ENCODE measurements at regions not wholly inside any gene's neighbourhood (a gene's known extent, or its start where the extent isn't known, plus 50 kb on each side); places are given as distances from the start of the nearest gene placed in this dataset.

GRCh38 chr10:44506386-44506785 lies 121.5 kb upstream of the CXCL12 start:
- DNase-seq (ENCODE audit: low spot score): no peak
- no peak overlapping the region for H2BK120ac ChIP-seq (ENCODE audit: low read depth, low read length)

GRCh38 chr10:44510379-44511115 lies 125.7 kb upstream of the CXCL12 start:
- no peak overlapping the region for H3K4me3 ChIP-seq (ENCODE audit: low read length in 2 of 2)
- no peak overlapping the region for H3K14ac ChIP-seq (ENCODE audit: low read length)
- no peak overlapping the region for H3K23ac ChIP-seq (ENCODE audit: low read depth, low read length, poor library complexity)
- H3K79me1 ChIP-seq (ENCODE audit: low read depth, low read length): no peaks in the 10 kb centered on the region
- no peak overlapping the region for H3K9ac ChIP-seq (ENCODE audit: low read depth, low read length, poor library complexity)
- no peaks in the 10 kb centered on the region for H3K27me3 ChIP-seq (ENCODE audit: control insufficient read depth in 3 of 3, insufficient read depth in 3 of 3, low read depth in 1 of 3, low read length in 3 of 3)
- H2BK5ac ChIP-seq (ENCODE audit: low read length): no peak overlapping the region
- H3K4me1 ChIP-seq (ENCODE audit: control insufficient read depth in 2 of 2, insufficient read depth in 1 of 2, low read depth in 1 of 2, low read length in 2 of 2): no peaks in the 10 kb centered on the region
- H3K18ac ChIP-seq (ENCODE audit: low read length): peak overlapping the region; percentile 15
- no peak overlapping the region for H3K4ac ChIP-seq (ENCODE audit: low read length)
- H2BK12ac ChIP-seq (ENCODE audit: low read length): no peak overlapping the region
- no peaks in the 10 kb centered on the region for H3K9me3 ChIP-seq (replicated peaks in 1 of 2; ENCODE audit: control insufficient read depth in 2 of 2, insufficient read depth in 1 of 2, low read depth in 1 of 2, low read length in 2 of 2)
- no peak overlapping the region for H3K27ac ChIP-seq (replicated peaks; ENCODE audit: low read length)
- no peak overlapping the region for H2AFZ ChIP-seq (ENCODE audit: low read length)
- H2BK120ac ChIP-seq (ENCODE audit: low read depth, low read length): no peak overlapping the region
- WGBS, 2 donors (ENCODE audit: extremely low coverage in 2 of 2, insufficient read length in 2 of 2, insufficient replicate concordance in 1 of 2): no CpG with 5 or more reads among the region's 6 CpGs
- H4K91ac ChIP-seq (ENCODE audit: low read depth, low read length, poor library complexity): no peak overlapping the region
- no peak overlapping the region for H4K8ac ChIP-seq (ENCODE audit: low read depth, low read length)
- H3K4me2 ChIP-seq (ENCODE audit: insufficient read depth, low read length, poor library complexity, severe bottlenecking): no peak overlapping the region
- no peaks in the 10 kb centered on the region for H3K36me3 ChIP-seq (replicated peaks in 1 of 2; ENCODE audit: control insufficient read depth in 2 of 2, insufficient read depth in 2 of 2, low read length in 2 of 2)
- no peak overlapping the region for H2BK15ac ChIP-seq (ENCODE audit: low read length)
- no peak for DNase-seq (ENCODE audit: low spot score)
- no peak overlapping the region for H2AK5ac ChIP-seq (ENCODE audit: low read depth, low read length)

More at GRCh38 chr10:44506386-44506785, 121.5 kb upstream of the CXCL12 start:
- Histone ChIP-seq H2BK12ac (ENCODE audit: low read length) (no peak overlapping the region), H4K91ac (ENCODE audit: low read depth, low read length, poor library complexity) (no peak overlapping the region), H3K4me3 (ENCODE audit: low read length in 2 of 2) (no peak overlapping the region), H3K27ac (replicated peaks; ENCODE audit: low read length) (no peak overlapping the region), H3K14ac (ENCODE audit: low read length) (no peak overlapping the region), H2BK5ac (ENCODE audit: low read length) (no peak overlapping the region), H3K4me2 (ENCODE audit: insufficient read depth, low read length, poor library complexity, severe bottlenecking) (no peak overlapping the region), H3K9ac (ENCODE audit: low read depth, low read length, poor library complexity) (no peak overlapping the region), H3K18ac (ENCODE audit: low read length) (no peak overlapping the region), H3K23ac (ENCODE audit: low read depth, low read length, poor library complexity) (no peak overlapping the region), H2AK5ac (ENCODE audit: low read depth, low read length) (no peak overlapping the region), H3K27me3 (ENCODE audit: control insufficient read depth in 3 of 3, insufficient read depth in 3 of 3, low read depth in 1 of 3, low read length in 3 of 3) (no peaks in the 10 kb centered on the region), H2BK15ac (ENCODE audit: low read length) (no peak overlapping the region), H4K8ac (ENCODE audit: low read depth, low read length) (no peak overlapping the region), H3K36me3 (replicated peaks in 1 of 2; ENCODE audit: control insufficient read depth in 2 of 2, insufficient read depth in 2 of 2, low read length in 2 of 2) (no peaks in the 10 kb centered on the region), H3K4me1 (ENCODE audit: control insufficient read depth in 2 of 2, insufficient read depth in 1 of 2, low read depth in 1 of 2, low read length in 2 of 2) (no peaks in the 10 kb centered on the region), H3K9me3 (replicated peaks in 1 of 2; ENCODE audit: control insufficient read depth in 2 of 2, insufficient read depth in 1 of 2, low read depth in 1 of 2, low read length in 2 of 2) (no peaks in the 10 kb centered on the region), H3K79me1 (ENCODE audit: low read depth, low read length) (no peaks in the 10 kb centered on the region), H2AFZ (ENCODE audit: low read length) (no peak overlapping the region), H3K4ac (ENCODE audit: low read length) (no peak overlapping the region)
- WGBS, 2 donors (ENCODE audit: extremely low coverage in 2 of 2, insufficient read length in 2 of 2, insufficient replicate concordance in 1 of 2): no CpG with 5 or more reads among the region's 3 CpGs

DNA sequence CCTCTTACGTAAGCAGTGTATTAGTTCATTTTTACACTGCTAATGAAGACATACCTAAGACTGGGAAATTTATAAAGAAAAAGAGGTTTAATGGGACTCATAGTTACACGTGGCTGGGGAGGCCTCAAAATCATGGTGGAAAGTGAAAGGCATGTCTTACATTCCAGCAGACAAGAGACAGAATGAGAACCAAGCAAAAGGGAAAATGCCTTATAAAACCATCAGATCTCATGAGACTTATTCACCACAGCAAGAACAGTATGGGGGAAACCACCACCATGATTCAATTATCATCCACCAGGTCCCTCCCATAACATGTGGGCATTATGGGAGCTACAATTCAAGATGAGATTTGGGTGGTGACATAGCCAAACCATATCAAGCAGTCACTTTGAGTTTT lies 126.3 kb upstream of the CXCL12 start:
- Histone ChIP-seq H2AK5ac (ENCODE audit: low read depth, low read length) (no peak overlapping the region), H3K27me3 (ENCODE audit: control insufficient read depth in 3 of 3, insufficient read depth in 3 of 3, low read depth in 1 of 3, low read length in 3 of 3) (no peaks in the 10 kb centered on the region), H3K23ac (ENCODE audit: low read depth, low read length, poor library complexity) (no peak overlapping the region), H3K4me1 (ENCODE audit: control insufficient read depth in 2 of 2, insufficient read depth in 1 of 2, low read depth in 1 of 2, low read length in 2 of 2) (no peaks in the 10 kb centered on the region), H4K8ac (ENCODE audit: low read depth, low read length) (no peak overlapping the region), H3K9me3 (replicated peaks in 1 of 2; ENCODE audit: control insufficient read depth in 2 of 2, insufficient read depth in 1 of 2, low read depth in 1 of 2, low read length in 2 of 2) (no peaks in the 10 kb centered on the region), H3K36me3 (replicated peaks in 1 of 2; ENCODE audit: control insufficient read depth in 2 of 2, insufficient read depth in 2 of 2, low read length in 2 of 2) (no peaks in the 10 kb centered on the region), H3K4ac (ENCODE audit: low read length) (no peak overlapping the region), H2BK15ac (ENCODE audit: low read length) (no peak overlapping the region), H2BK5ac (ENCODE audit: low read length) (no peak overlapping the region), H3K18ac (ENCODE audit: low read length) (no peak overlapping the region), H3K79me1 (ENCODE audit: low read depth, low read length) (no peaks in the 10 kb centered on the region), H4K91ac (ENCODE audit: low read depth, low read length, poor library complexity) (no peak overlapping the region), H3K14ac (ENCODE audit: low read length) (no peak overlapping the region), H2AFZ (ENCODE audit: low read length) (no peak overlapping the region), H3K27ac (replicated peaks; ENCODE audit: low read length) (no peak overlapping the region), H3K4me3 (ENCODE audit: low read length in 2 of 2) (no peak overlapping the region), H3K9ac (ENCODE audit: low read depth, low read length, poor library complexity) (no peak overlapping the region), H3K4me2 (ENCODE audit: insufficient read depth, low read length, poor library complexity, severe bottlenecking) (no peak overlapping the region), H2BK120ac (ENCODE audit: low read depth, low read length) (no peak overlapping the region), H2BK12ac (ENCODE audit: low read length) (no peak overlapping the region)
- WGBS, 2 donors (ENCODE audit: extremely low coverage in 2 of 2, insufficient read length in 2 of 2, insufficient replicate concordance in 1 of 2): no CpG with 5 or more reads among the region's 2 CpGs
- no peak for DNase-seq (ENCODE audit: low spot score)

GRCh38 chr10:44511601-44512000 lies 126.7 kb upstream of the CXCL12 start:
- no CpG with 5 or more reads among the region's 2 CpGs for WGBS, 2 donors (ENCODE audit: extremely low coverage in 2 of 2, insufficient read length in 2 of 2, insufficient replicate concordance in 1 of 2)
- H3K23ac ChIP-seq (ENCODE audit: low read depth, low read length, poor library complexity): no peak overlapping the region
- H3K9me3 ChIP-seq (replicated peaks in 1 of 2; ENCODE audit: control insufficient read depth in 2 of 2, insufficient read depth in 1 of 2, low read depth in 1 of 2, low read length in 2 of 2): no peaks in the 10 kb centered on the region
- H3K18ac ChIP-seq (ENCODE audit: low read length): no peak overlapping the region
- DNase-seq (ENCODE audit: low spot score): no peak
- H4K8ac ChIP-seq (ENCODE audit: low read depth, low read length): no peak overlapping the region
- H3K9ac ChIP-seq (ENCODE audit: low read depth, low read length, poor library complexity): no peak overlapping the region
- no peak overlapping the region for H3K14ac ChIP-seq (ENCODE audit: low read length)
- no peak overlapping the region for H2BK5ac ChIP-seq (ENCODE audit: low read length)
- no peak overlapping the region for H3K4me3 ChIP-seq (ENCODE audit: low read length in 2 of 2)
- peaks cover 0 to 3% of the 10 kb centered on the region in 2 donors for H3K4me1 ChIP-seq (ENCODE audit: control insufficient read depth in 2 of 2, insufficient read depth in 1 of 2, low read depth in 1 of 2, low read length in 2 of 2)
- no peaks in the 10 kb centered on the region for H3K27me3 ChIP-seq (ENCODE audit: control insufficient read depth in 3 of 3, insufficient read depth in 3 of 3, low read depth in 1 of 3, low read length in 3 of 3)
- H2BK120ac ChIP-seq (ENCODE audit: low read depth, low read length): no peak overlapping the region
- no peak overlapping the region for H2AFZ ChIP-seq (ENCODE audit: low read length)
- no peak overlapping the region for H3K4me2 ChIP-seq (ENCODE audit: insufficient read depth, low read length, poor library complexity, severe bottlenecking)
- H3K36me3 ChIP-seq (replicated peaks in 1 of 2; ENCODE audit: control insufficient read depth in 2 of 2, insufficient read depth in 2 of 2, low read length in 2 of 2): no peaks in the 10 kb centered on the region
- no peak overlapping the region for H3K27ac ChIP-seq (replicated peaks; ENCODE audit: low read length)
- H4K91ac ChIP-seq (ENCODE audit: low read depth, low read length, poor library complexity): no peak overlapping the region
- H2AK5ac ChIP-seq (ENCODE audit: low read depth, low read length): no peak overlapping the region
- H3K4ac ChIP-seq (ENCODE audit: low read length): no peak overlapping the region
- no peaks in the 10 kb centered on the region for H3K79me1 ChIP-seq (ENCODE audit: low read depth, low read length)
- H2BK15ac ChIP-seq (ENCODE audit: low read length): no peak overlapping the region
- no peak overlapping the region for H2BK12ac ChIP-seq (ENCODE audit: low read length)

All from neuronal stem cell (in vitro differentiated cells).